GM19240 (cell line): ENCODE measurements at regions not wholly inside any gene's neighbourhood (a gene's known extent, or its start where the extent isn't known, plus 50 kb on each side); places are given as distances from the start of the nearest gene placed in this dataset.
"Not testable (repeated sequence)": the region's sequence is repeated elsewhere in the genome, so short reads cannot be mapped to it uniquely, and the experiment has no call there.

Source experiments
- DNase-seq: peaks from one replicate; pipeline ENCODE4 v3.0.0; 2011; ENCODE audit warnings: low spot score; ENCODE audit not compliant: insufficient read length

GRCh38 chr1:117753652-117754051 is 147.8 kb downstream of the TENT5C start:
- no peak for DNase-seq

- peak; percentile 33 for DNase-seq
Measured at GRCh38 chr1:117754061-117754969, 148.5 kb downstream of the TENT5C start.

DNA sequence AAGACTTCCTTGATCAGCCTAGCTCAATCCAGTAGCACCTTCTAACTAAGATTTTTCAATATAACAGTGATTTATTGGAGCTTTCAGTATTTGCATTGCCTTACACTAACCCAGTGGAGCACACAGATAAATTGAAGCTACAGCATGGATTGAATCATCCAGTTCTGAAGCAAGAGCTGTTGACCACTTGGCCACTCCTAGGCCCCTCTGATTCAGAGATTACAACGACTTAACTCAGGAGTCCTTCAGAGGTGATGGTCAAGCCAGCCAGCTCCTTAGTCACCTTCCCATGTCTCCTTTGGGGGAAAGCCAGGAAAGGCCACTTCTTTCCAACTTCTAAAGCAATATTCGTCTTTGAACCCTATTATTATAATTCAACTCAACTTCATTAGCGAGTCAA is 151.8 kb downstream of the TENT5C start:
- DNase-seq: no peak

DNA sequence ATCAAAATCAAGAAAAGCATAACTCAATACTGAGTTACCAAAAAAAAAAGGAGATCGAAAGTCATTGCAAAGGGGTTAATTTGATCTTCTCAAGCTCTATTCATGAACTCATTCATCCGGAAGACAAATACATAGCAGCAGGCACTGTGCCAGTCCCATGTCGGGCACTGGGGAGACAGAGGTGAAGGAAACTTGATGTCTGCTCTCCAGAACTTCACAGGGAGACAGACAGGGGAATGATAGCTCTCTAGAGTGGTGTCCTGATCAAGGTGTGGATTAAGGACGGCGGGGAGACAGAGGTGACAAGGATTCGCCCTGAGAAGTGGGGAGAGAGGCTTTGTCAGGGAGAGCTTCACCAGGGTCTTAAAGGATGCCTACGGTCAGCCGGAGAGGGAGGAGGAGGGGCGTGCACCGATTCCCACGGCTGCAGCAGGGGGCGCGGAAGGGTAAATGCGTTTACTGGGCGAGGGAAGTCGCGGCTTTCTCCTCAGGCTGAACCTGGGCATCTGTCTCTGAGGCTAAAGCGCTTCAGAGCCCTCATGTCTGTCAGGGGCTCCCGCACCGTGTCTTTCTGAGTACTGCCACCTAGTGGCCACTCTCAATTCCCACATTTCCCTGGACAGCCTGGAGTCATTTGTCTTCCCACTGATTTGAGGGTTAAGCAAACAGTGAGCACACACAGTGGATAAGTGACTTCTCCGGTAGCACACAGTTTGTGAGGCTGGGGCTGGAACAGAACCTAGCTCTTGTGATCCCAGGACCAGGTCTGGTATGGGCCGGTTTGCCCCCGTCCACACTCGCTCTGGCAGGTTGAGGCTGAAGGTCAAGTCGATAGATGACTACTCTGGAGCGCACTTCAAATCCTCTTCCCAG is 152.8 kb downstream of the TENT5C start:
- peak; percentile 61 for DNase-seq

- DNase-seq: no peak
Measured at GRCh38 chr1:117759535-117759934, 153.7 kb downstream of the TENT5C start.

GRCh38 chr1:117760069-117760468 is 154.2 kb downstream of the TENT5C start:
- DNase-seq: no peak

DNA sequence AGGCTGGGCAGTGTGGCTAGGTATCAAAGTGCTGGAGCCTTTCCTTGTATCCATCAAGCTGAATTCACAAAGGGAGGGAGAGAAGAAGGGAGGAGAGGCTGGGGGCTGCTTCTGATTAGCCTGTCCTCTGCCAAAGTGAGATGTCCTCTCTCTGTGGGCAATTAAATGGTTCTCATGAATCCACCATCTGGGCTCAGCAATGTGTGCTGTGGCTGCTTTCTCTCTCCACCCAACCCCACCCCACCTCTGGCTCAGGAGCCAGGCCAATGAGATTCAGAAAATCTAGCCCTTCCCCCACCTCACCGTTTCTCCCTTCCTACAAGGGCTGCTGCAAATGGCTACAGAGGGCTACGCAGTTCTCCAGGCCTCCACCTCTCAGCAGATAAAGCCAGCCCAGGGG is 154.6 kb downstream of the TENT5C start:
- DNase-seq: no peak

DNA sequence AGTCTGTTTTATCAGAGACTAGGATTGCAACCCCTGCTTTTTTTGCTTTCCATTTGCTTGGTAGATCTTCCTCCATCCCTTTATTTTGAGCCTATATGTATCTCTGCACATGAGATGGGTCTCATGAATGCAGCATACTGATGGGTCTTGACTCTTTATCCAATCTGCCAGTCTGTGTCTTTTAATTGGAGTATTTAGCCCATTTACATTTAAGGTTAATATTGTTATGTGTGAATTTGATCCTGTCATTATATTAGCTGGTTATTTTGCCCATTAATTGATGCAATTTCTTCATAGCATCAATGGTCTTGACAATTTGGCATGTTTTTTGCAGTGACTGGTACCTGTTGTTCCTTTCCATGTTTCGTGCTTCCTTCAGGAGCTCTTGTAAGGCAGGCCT is 161.7 kb downstream of the GDAP2 start:
- not testable (repeated sequence) for DNase-seq

GRCh38 chr1:117770981-117771531 is 158.4 kb downstream of the GDAP2 start:
- no peak for DNase-seq

DNA sequence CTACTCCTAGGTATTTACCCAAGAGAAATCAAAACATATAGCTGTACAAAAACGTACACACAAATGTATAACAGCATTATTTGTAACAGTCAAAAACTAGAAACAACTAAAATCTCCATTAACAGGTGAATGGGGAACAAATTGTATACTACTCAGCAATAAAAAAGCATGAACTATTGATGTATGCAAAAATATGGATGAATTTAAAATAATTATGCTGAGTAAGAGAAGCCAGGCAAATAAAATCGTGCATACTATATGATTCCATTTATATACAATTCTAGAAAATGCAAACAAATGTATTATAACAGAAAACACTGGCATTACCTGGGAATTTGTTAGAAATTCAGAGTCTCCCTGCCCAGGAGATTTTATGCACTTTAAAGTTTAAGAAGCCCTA is 150.1 kb downstream of the GDAP2 start:
- no peak for DNase-seq

DNA sequence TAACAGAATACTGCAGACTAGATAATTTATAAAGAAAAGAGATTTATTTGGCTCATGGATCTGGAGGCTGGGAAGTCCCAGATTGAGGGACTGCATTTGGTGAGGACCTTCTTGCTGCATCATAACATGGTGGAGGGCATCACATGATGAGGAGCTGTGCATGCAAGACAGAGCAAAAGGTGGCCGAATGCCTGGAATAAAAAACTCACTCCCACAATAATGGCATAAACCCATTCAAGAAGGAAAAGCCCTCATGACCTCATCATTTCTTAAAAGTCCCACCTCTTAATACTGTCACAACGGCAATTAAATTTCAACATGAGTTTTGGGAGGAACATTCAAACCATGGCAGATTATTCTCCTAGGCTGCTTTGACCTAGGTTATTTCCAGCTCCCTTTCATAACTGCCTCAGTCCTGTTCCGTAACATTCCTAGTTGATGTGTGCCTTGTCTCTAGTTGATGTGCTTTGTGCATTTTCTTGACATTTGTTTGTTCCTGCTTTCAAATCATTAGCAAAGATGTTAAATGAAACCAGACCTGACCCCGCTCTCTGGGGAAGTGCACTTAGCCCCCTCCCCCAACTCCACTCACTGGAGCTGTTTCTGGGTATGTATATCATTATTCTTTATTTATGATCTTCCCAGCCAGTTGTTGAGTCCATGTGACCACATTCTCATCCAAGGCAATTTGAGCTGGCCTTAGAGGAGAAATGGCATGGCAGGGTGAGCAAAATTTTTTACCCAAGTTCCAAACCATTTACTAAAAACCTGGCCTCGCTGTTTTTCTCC is 148.5 kb downstream of the GDAP2 start:
- DNase-seq: no peak

- DNase-seq: no peak
Measured at GRCh38 chr1:117782056-117782455, 147.4 kb downstream of the GDAP2 start.

DNA sequence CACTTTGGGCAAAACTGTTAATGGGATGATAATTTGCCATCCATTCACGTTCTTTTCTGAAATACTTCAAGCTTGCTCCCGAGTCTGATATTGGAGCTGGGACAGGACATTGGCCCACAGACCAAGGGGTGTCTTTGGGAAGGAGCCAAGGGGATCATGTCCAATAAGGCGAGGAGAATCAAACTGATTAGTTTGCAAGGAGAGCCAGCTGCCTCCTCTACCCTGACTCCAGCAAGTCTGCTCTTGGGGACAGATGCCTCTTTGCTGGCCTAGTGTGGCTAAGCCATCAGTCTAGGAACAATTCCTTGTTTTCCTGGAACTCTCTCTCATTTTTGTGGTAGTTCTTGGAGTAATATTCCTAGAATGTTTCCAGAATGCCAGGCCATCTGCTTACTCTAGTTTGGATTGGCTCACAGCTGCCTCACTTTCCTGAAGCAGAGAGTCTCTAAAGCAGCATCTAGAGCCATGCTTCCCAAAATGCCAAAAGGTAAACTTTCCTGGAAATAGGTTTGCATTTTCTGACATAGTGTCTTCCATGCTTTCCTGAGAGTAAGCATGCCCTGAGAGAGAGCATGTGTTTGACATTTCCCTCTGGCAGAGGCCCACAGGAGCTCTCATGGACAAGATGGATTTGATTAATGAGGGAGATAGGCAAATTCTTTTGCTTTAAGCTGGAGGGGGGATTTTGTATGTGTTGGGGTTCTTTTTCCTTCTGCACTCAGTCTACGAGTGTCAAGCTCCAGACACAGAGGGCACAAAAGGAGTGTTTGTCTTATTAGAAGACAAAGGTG is 145.6 kb downstream of the GDAP2 start:
- DNase-seq: no peak

- DNase-seq: no peak
Measured at GRCh38 chr1:117788014-117788413, 141.4 kb downstream of the GDAP2 start.

DNA sequence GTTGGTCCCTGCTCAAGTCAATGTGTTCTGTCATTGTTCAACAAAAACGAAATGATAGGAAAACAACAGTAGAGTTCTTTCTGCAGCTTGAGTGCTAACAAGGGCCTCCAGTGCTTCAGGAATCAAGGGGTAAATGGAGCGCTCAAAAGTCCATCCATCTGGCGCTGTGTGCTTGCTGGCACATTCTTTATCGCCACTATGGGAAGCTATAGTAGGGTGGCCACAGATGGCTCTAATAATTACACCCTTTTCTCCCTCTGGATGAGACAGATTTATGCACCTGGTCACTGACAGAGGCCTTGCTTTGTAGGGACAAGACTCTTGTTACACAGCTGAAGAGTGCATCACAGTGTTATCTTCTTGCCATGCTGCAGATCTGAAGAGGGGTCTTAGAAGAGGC is 136.0 kb downstream of the GDAP2 start:
- DNase-seq: no peak

DNA sequence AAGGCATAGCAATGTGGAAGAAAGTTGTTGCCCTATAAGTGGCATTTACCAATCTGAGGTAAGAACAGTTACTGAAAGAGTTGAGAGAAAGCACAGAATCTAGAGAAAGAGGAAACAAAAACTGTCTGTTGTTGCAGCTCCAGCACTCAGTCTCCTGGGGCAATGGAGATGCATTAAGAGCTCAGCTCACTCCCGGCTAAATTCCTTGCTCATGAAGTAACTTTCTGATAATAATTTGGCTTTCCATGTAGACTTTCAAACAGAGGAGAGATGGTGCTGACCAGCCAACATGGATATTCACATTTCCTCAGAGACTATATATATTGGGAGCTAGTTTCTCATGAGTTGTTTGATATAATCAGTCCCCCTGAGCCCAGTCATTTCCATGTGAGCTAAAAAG is 135.3 kb downstream of the GDAP2 start:
- no peak for DNase-seq

DNA sequence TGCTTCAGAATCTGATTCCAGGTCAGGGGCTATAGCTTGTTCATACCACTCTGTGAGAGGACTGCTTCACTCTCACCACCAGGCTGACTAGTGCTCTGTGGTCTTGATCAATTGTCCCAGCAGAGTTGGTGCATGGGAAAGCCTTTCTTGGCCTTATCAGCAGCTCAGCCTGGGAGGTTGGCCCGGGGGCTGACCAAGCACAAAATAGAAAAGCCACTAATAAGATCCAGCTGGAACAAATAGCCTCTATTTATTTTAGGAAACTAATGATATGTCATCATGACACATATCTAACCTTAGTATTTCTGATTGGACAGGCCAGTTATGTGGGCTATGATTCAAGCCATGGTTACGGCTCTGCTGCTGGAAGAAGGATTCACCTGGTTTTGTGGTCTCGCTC is 134.2 kb downstream of the GDAP2 start:
- DNase-seq: no peak

DNA sequence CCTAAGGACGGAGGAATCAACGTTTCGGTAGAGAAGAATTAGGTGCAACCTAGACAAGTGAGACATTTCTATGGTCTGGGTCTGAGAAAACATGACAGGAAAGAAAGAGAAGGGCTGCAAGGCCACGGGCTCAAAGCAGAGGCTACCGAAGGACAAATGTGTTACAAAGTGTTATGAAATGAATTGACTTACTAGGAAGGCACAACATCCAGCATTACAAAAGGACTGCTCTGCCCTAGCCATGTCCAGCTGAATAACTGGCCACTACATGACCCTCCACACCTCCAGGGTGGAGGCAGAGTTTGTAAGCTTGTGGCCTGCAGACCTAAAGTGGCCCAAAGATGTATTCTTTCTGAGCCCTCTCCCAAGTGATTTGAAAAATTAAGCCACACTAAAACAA is 133.6 kb downstream of the GDAP2 start:
- DNase-seq: no peak

DNA sequence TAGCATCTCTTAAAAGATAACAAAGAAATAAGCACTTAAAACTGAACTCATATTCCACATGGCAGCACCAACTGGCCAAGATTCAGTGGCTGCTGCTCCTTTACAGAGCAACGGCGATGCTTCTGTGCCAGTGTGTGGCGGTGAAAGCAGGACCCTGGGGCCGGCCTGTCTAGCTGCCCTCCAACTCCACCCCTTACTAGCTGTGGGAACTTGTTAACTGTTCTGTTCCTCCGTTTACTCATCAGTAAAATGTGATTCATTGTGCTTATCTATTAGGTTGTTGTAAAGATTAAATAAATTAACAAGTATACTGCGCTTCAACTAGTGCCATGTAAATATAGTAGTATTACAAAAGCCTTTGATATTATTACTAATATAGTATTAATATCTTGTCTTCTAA is 133.2 kb downstream of the GDAP2 start:
- DNase-seq: no peak

GRCh38 chr1:117798550-117798949 is 130.9 kb downstream of the GDAP2 start:
- no peak for DNase-seq
